Osteoblast (primary cell): ENCODE measurements at regions not wholly inside any gene's neighbourhood (a gene's known extent, or its start where the extent isn't known, plus 50 kb on each side); places are given as distances from the start of the nearest gene placed in this dataset.
A peak's percentile ranks its signal among the peaks of the same experiment; 100 is the strongest.
"Not testable (repeated sequence)": the region's sequence is repeated elsewhere in the genome, so short reads cannot be mapped to it uniquely, and the experiment has no call there.

Experiments used
- DNase-seq: peaks from one replicate; pipeline ENCODE4 v3.0.0; 2011; ENCODE audit warnings: low spot score, mixed read lengths; ENCODE audit not compliant: insufficient read length; ENCODE audit errors: missing footprints
- H2AFZ ChIP-seq: 2 replicates; pipeline ENCODE4 v1.6.0; 2011; ENCODE audit warnings: mild to moderate bottlenecking, low read length
- H3K27ac ChIP-seq: 2 replicates; pipeline ENCODE4 v1.5.1; 2011; ENCODE audit warnings: mild to moderate bottlenecking, low read depth, low read length, moderate library complexity
- H3K27me3 ChIP-seq: 2 replicates; pipeline ENCODE4 v1.6.0; 2012; ENCODE audit warnings: mild to moderate bottlenecking, control low read depth, inconsistent platforms, low read length, moderate library complexity; ENCODE audit not compliant: insufficient read depth
- H3K36me3 ChIP-seq: 2 replicates; pipeline ENCODE4 v1.5.1; 2011; ENCODE audit warnings: mild to moderate bottlenecking, low read length, control low read depth, moderate library complexity; ENCODE audit not compliant: insufficient read depth
- H3K4me1 ChIP-seq: 2 replicates; pipeline ENCODE4 v1.5.1; 2011; ENCODE audit warnings: mild to moderate bottlenecking, low read length, control low read depth, moderate library complexity; ENCODE audit not compliant: insufficient read depth
- H3K4me2 ChIP-seq: 2 replicates; pipeline ENCODE4 v1.6.0; 2011; ENCODE audit warnings: mild to moderate bottlenecking, low read length; ENCODE audit not compliant: insufficient read depth
- H3K4me3 ChIP-seq: fragments of 200-600 bp; sonication (generic); 3 replicates; pipeline ENCODE4 v1.5.1; 2012; ENCODE audit warnings: mild to moderate bottlenecking, low read length, inconsistent platforms; ENCODE audit not compliant: insufficient read depth
- H3K79me2 ChIP-seq: 2 replicates; pipeline ENCODE4 v1.6.0; 2012; ENCODE audit warnings: mild to moderate bottlenecking, low read length, control low read depth, inconsistent platforms; ENCODE audit not compliant: insufficient read depth
- H3K9me3 ChIP-seq: 2 replicates; pipeline ENCODE4 v1.5.1; 2011; ENCODE audit warnings: low read depth, low read length, control low read depth
- H4K20me1 ChIP-seq: 2 replicates; pipeline ENCODE4 v1.6.0; 2012; ENCODE audit warnings: mild to moderate bottlenecking, low read length, control low read depth; ENCODE audit not compliant: insufficient read depth
- TF ChIP-seq, protein P1 (sequence below): IDR thresholded peaks from 2 replicates; pipeline ENCODE4 v1.5.1; 2011; ENCODE audit warnings: mild to moderate bottlenecking, low read depth, low read length, moderate library complexity; ENCODE audit errors: extremely low read depth

DNA sequence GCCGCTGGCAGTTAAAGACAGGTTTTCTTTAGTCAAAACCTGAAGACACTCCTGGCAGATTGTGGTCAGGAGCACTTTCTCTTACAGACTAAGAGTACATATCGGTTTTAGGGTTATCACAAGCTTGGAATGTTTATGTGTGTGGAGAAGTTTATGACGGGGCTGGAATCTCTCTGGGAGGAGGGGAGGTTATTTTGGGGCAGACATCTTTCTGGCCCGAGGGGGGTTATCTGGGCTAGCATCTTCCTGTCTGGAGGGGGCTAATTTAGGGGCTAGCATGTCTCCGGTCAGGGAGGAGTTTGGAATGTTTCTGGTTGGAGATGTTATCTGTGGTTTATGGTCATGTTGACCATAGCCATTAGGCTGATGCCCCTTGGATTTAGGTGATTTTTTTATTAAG lies 141.2 kb upstream of the KIF5B start:
- H3K4me1 ChIP-seq = no peaks in the 10 kb centered on the region
- TF ChIP-seq, protein P1, sequence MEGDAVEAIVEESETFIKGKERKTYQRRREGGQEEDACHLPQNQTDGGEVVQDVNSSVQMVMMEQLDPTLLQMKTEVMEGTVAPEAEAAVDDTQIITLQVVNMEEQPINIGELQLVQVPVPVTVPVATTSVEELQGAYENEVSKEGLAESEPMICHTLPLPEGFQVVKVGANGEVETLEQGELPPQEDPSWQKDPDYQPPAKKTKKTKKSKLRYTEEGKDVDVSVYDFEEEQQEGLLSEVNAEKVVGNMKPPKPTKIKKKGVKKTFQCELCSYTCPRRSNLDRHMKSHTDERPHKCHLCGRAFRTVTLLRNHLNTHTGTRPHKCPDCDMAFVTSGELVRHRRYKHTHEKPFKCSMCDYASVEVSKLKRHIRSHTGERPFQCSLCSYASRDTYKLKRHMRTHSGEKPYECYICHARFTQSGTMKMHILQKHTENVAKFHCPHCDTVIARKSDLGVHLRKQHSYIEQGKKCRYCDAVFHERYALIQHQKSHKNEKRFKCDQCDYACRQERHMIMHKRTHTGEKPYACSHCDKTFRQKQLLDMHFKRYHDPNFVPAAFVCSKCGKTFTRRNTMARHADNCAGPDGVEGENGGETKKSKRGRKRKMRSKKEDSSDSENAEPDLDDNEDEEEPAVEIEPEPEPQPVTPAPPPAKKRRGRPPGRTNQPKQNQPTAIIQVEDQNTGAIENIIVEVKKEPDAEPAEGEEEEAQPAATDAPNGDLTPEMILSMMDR = no peak
- H3K27ac ChIP-seq = no peak overlapping the region
- H3K9me3 ChIP-seq = no peaks in the 10 kb centered on the region
- no peaks in the 10 kb centered on the region for H3K79me2 ChIP-seq
- peak overlapping the region; percentile 22 for H2AFZ ChIP-seq
- no peaks in the 10 kb centered on the region for H3K36me3 ChIP-seq
- no peaks in the 10 kb centered on the region for H3K27me3 ChIP-seq
- no peak for DNase-seq
- H3K4me3 ChIP-seq = no peak overlapping the region
- H3K4me2 ChIP-seq = no peak overlapping the region
- H4K20me1 ChIP-seq = no peaks in the 10 kb centered on the region

DNA sequence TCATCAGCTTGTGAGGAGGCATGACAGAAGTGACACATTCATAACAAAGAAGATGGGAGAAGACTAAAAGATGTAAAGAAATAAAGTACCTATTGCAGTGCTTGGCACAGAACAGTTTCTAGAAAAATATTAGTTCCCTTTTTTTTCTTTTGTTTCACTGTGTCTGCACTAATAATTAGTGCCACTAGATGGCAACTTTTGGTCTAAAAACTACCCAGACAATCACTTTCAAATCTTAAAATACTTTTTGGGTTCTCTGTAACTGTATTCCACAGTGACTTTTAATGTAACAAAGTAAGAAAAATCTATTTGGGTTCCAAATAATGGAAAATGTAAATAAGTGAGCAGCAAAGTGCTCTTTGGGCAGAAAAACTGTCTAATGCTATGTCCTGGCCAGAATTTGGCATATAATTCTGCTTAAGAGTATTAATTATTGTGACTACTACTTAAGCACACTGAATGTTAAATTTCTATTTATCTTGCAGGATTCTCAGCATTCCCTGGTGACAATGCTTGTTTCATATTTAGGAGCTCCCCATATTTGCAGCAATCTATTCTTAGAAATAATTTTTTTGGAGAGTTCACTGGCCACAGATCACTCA lies 134.8 kb upstream of the KIF5B start:
- no peaks in the 10 kb centered on the region for H3K79me2 ChIP-seq
- H3K4me1 ChIP-seq = no peaks in the 10 kb centered on the region
- H3K36me3 ChIP-seq = no peaks in the 10 kb centered on the region
- no peak overlapping the region for H3K27ac ChIP-seq
- no peak overlapping the region for H2AFZ ChIP-seq
- H3K4me2 ChIP-seq = no peak overlapping the region
- no peaks in the 10 kb centered on the region for H4K20me1 ChIP-seq
- no peak overlapping the region for H3K4me3 ChIP-seq
- TF ChIP-seq, protein P1 = peak; percentile 74
- DNase-seq = peak; percentile 3
- no peaks in the 10 kb centered on the region for H3K9me3 ChIP-seq
- H3K27me3 ChIP-seq = no peaks in the 10 kb centered on the region

DNA sequence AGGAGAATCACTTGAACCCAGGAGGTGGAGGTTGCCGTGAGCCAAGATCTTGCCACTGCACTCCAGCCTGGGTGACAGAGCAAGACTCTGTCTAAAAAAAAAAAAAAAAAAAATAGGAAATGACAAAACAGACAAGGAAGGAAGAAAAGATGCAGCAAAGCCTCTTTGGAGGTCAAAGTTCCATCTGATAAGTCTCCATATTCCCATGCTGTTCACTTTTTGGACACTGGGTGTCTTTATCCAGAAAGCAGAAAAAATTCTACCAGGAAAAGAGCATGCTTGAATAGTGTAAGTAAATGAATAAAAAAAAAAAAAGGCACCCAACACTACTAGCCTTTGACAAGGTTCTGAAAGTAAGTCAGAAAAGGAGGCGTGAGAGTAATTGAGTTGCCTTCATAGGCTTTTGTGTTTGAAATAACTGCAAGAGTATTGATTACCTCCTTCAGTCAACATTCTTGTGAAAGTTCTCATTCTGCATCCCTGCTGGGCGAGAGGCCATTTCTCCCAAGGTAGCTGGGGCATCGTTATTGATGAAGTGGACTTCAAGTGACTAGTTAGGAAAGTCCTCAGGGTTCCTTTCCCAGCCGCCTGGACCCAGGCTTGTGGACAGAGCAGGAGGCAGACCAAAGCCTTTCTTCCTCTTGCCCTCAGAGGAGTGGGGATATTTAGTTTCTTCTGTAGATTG lies 133.3 kb upstream of the KIF5B start:
- Histone ChIP-seq H3K4me3 (no peak overlapping the region), H3K36me3 (no peaks in the 10 kb centered on the region), H3K27ac (no peak overlapping the region), H2AFZ (no peak overlapping the region), H3K79me2 (no peaks in the 10 kb centered on the region), H3K4me2 (no peak overlapping the region), H3K4me1 (no peaks in the 10 kb centered on the region), H4K20me1 (no peaks in the 10 kb centered on the region), H3K27me3 (no peaks in the 10 kb centered on the region), H3K9me3 (no peaks in the 10 kb centered on the region)
- DNase-seq = no peak
- TF ChIP-seq, protein P1 = peak; percentile 34

DNA sequence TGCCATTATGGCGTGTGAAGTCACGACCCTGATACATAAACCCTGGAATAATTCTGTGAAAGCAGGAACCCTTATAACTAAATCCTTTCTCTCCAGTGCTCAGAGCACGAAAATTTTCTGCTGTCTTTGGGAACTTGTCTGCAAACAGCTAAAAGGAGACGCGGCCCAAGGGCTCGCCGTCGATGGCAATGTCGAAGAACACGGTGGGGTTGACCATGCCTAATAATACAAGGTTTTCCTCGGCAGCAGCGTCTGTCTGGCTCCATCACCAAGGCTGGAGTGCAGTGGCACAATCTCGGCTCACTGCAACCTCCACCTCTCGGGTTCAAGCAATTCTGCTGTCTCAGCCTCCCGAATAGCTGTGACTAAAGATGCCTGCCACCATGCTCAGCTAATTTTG lies 132.4 kb upstream of the KIF5B start:
- not testable (repeated sequence) for H3K4me2 ChIP-seq, H3K36me3 ChIP-seq, H2AFZ ChIP-seq, H3K79me2 ChIP-seq, H3K27ac ChIP-seq, H3K4me3 ChIP-seq, H3K4me1 ChIP-seq, H4K20me1 ChIP-seq, H3K9me3 ChIP-seq, DNase-seq, H3K27me3 ChIP-seq
